ENCODE measurements at regions not wholly inside any gene's neighbourhood (a gene's known extent, or its start where the extent isn't known, plus 50 kb on each side); places are given as distances from the start of the nearest gene placed in this dataset.

- no peak overlapping the region for H3K4me3 ChIP-seq (ENCODE audit: control insufficient read depth in 1 of 7, extremely low read depth in 1 of 7, insufficient read depth in 4 of 7, low read depth in 2 of 7, low read length in 6 of 7)
- no peaks in the 10 kb centered on the region for H3K9me3 ChIP-seq (ENCODE audit: control extremely low read depth in 1 of 5, control insufficient read depth in 4 of 5, insufficient read depth in 2 of 5, low read depth in 1 of 5, low read length in 4 of 5)
- no peak overlapping the region for H3K27ac ChIP-seq (ENCODE audit: insufficient read depth in 1 of 2, low read depth in 1 of 2, low read length in 2 of 2, poor library complexity in 1 of 2, severe bottlenecking in 2 of 2)
- no peak for DNase-seq
- POLR2A ChIA-PET = no interaction called here
- peaks cover 2 to 39% (median 13%) of the 10 kb centered on the region in 5 experiments for H3K27me3 ChIP-seq (replicated peaks in 2 of 5; ENCODE audit: control insufficient read depth in 4 of 5, insufficient read depth in 5 of 5, low read length in 4 of 5)
- no peaks in the 10 kb centered on the region for H3K4me1 ChIP-seq (ENCODE audit: control extremely low read depth in 1 of 4, control insufficient read depth in 4 of 4, insufficient read depth in 4 of 4, low read length in 3 of 4)
- 88% methylated on average over 1 of the region's 3 CpGs for WGBS (ENCODE audit: insufficient coverage)
- no peaks in the 10 kb centered on the region for H3K36me3 ChIP-seq (ENCODE audit: control insufficient read depth in 4 of 4, insufficient read depth in 4 of 4, low read length in 3 of 4)
- CTCF ChIA-PET = interaction anchor here (1.4 kb wide), 1 partner anchor 10 kb away, joined by 8 read pairs; no protein-coding TSS in a partner anchor
Observed at GRCh38 chr6:148240861-148241477, 101.7 kb upstream of the SASH1 start.

GRCh38 chr6:148242180-148242579 is 100.5 kb upstream of the SASH1 start:
- H3K36me3 ChIP-seq (ENCODE audit: control insufficient read depth in 4 of 4, insufficient read depth in 4 of 4, low read length in 3 of 4) = no peaks in the 10 kb centered on the region
- POLR2A ChIA-PET = interaction anchor here (0.6 kb wide), 1 partner anchor 661 kb away, joined by 3 read pairs; no protein-coding TSS in a partner anchor
- WGBS (ENCODE audit: insufficient coverage) = 95% methylated on average over 4 of the region's 4 CpGs
- no peaks in the 10 kb centered on the region for H3K9me3 ChIP-seq (ENCODE audit: control extremely low read depth in 1 of 5, control insufficient read depth in 4 of 5, insufficient read depth in 2 of 5, low read depth in 1 of 5, low read length in 4 of 5)
- no peak overlapping the region for H3K4me3 ChIP-seq (ENCODE audit: control insufficient read depth in 1 of 7, extremely low read depth in 1 of 7, insufficient read depth in 4 of 7, low read depth in 2 of 7, low read length in 6 of 7)
- CTCF ChIA-PET = no interaction called here
- no peak overlapping the region for H3K27ac ChIP-seq (ENCODE audit: insufficient read depth in 1 of 2, low read depth in 1 of 2, low read length in 2 of 2, poor library complexity in 1 of 2, severe bottlenecking in 2 of 2)
- peaks cover 2 to 39% (median 13%) of the 10 kb centered on the region in 5 experiments for H3K27me3 ChIP-seq (replicated peaks in 2 of 5; ENCODE audit: control insufficient read depth in 4 of 5, insufficient read depth in 5 of 5, low read length in 4 of 5)
- no peak for DNase-seq
- no peaks in the 10 kb centered on the region for H3K4me1 ChIP-seq (ENCODE audit: control extremely low read depth in 1 of 4, control insufficient read depth in 4 of 4, insufficient read depth in 4 of 4, low read length in 3 of 4)

DNA sequence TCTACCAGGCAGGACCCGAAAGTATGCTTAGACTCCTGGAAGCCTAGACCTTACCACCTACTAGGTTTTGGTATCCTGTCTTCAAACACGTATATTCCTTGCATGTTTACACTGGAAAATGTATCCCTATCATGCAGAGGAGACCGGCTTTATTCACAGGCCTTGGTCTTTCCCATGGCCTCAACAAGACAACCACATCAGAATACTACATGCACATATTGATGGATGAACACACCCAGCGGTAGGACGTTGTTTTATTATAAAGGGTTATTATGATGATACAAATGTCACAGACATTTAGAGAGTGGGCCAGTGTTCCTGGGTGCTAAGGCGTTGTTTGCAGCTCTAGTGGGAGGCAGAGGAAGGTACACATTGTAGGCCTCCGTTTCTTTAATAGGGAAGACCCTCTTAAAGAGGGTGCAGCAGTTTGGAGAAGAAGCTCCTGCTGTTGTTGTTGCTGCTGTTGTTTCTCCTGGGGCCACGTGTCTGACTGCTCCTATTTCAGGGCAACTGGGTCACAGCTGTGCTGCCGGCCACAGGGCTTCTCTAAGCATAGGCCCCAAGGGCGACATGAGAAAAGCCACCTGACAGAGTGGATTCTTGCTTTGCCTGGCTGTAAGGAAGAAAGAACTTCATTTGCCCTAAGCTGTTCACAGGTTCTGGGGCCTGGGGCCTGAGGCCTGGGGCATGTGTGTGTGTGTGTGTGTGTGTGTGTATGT is 98.3 kb upstream of the SASH1 start:
- H3K4me3 ChIP-seq (ENCODE audit: control insufficient read depth in 1 of 7, extremely low read depth in 1 of 7, insufficient read depth in 4 of 7, low read depth in 2 of 7, low read length in 6 of 7) = no peak overlapping the region
- no peaks in the 10 kb centered on the region for H3K4me1 ChIP-seq (ENCODE audit: control extremely low read depth in 1 of 4, control insufficient read depth in 4 of 4, insufficient read depth in 4 of 4, low read length in 3 of 4)
- no peak for DNase-seq
- H3K9me3 ChIP-seq (ENCODE audit: control extremely low read depth in 1 of 5, control insufficient read depth in 4 of 5, insufficient read depth in 2 of 5, low read depth in 1 of 5, low read length in 4 of 5) = no peaks in the 10 kb centered on the region
- no peak overlapping the region for H3K27ac ChIP-seq (ENCODE audit: insufficient read depth in 1 of 2, low read depth in 1 of 2, low read length in 2 of 2, poor library complexity in 1 of 2, severe bottlenecking in 2 of 2)
- H3K27me3 ChIP-seq (replicated peaks in 2 of 5; ENCODE audit: control insufficient read depth in 4 of 5, insufficient read depth in 5 of 5, low read length in 4 of 5) = peaks cover 2 to 38% (median 16%) of the 10 kb centered on the region in 5 experiments
- no peaks in the 10 kb centered on the region for H3K36me3 ChIP-seq (ENCODE audit: control insufficient read depth in 4 of 4, insufficient read depth in 4 of 4, low read length in 3 of 4)
- WGBS (ENCODE audit: insufficient coverage) = 96% methylated on average over 9 of the region's 10 CpGs
- ChIA-PET CTCF (interaction anchor here (1.0 kb wide), 2 partner anchors 10 to 64 kb away, joined by 3 read pairs; no protein-coding TSS in a partner anchor), POLR2A (no interaction called here)

DNA sequence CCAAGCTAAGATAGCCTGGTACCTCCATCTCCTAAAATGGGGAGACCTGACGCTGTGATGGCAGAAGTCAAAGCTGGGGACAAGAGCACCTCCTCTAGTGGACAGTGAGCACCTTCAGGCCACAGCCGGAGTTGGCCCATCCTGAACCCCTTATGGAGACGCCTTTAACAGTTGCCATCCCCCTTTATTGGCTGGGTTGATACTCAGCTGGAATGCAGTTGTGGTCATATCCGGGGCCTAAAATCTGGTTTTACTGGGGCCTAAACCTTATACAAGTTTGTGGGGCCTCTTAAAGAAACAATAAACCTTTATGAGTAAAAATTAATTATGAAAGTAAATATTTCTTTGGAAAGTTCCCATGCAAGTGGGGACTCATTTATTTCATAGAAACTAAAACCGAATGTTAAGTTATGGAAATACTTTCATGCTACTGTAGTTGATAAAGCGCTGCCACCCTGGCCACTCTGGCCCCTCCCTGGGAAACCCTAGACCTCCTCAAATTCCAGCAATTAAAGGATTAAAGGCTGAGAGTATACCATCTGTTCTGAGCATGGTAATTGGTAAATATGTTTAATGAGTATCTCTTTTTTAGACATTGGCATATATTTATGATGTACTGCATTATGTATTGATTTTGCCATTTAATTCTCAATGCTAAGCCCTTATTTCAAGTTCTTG is 95.1 kb upstream of the SASH1 start:
- Histone ChIP-seq H3K36me3 (ENCODE audit: control insufficient read depth in 4 of 4, insufficient read depth in 4 of 4, low read length in 3 of 4) (no peaks in the 10 kb centered on the region), H3K4me3 (ENCODE audit: control insufficient read depth in 1 of 7, extremely low read depth in 1 of 7, insufficient read depth in 4 of 7, low read depth in 2 of 7, low read length in 6 of 7) (no peak overlapping the region), H3K27me3 (replicated peaks in 2 of 5; ENCODE audit: control insufficient read depth in 4 of 5, insufficient read depth in 5 of 5, low read length in 4 of 5) (peaks cover 2 to 24% (median 6%) of the 10 kb centered on the region in 5 experiments), H3K9me3 (ENCODE audit: control extremely low read depth in 1 of 5, control insufficient read depth in 4 of 5, insufficient read depth in 2 of 5, low read depth in 1 of 5, low read length in 4 of 5) (no peaks in the 10 kb centered on the region), H3K27ac (ENCODE audit: insufficient read depth in 1 of 2, low read depth in 1 of 2, low read length in 2 of 2, poor library complexity in 1 of 2, severe bottlenecking in 2 of 2) (no peak overlapping the region), H3K4me1 (ENCODE audit: control extremely low read depth in 1 of 4, control insufficient read depth in 4 of 4, insufficient read depth in 4 of 4, low read length in 3 of 4) (no peaks in the 10 kb centered on the region)
- CTCF ChIA-PET = interaction anchor here (0.9 to 2.6 kb wide), 5 partner anchors 9 to 741 kb away, joined by 3 to 14 read pairs (median 4); no protein-coding TSS in a partner anchor
- WGBS (ENCODE audit: insufficient coverage) = 100% methylated on average over 4 of the region's 6 CpGs
- DNase-seq = no peak
- POLR2A ChIA-PET = no interaction called here

DNA sequence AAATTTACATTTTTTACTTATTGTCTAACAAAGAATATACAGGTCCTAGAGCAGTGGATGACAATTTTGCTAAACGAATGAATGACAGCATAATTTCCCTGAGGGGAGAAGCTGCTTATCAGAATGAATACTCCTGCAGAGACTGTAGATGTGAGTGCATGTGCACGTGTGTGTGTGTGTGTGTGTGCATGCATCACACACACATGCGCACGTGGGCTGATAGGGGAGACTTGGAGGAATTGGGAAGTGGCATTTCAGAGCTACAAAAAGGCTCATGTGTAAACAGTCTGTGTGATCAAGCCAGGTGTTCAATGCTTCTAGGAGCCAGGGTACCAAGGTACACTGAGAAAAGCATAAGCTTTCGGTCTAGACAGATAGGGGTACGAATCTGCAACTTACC is 93.5 kb upstream of the SASH1 start:
- Histone ChIP-seq H3K36me3 (ENCODE audit: control insufficient read depth in 4 of 4, insufficient read depth in 4 of 4, low read length in 3 of 4) (no peaks in the 10 kb centered on the region), H3K9me3 (ENCODE audit: control extremely low read depth in 1 of 5, control insufficient read depth in 4 of 5, insufficient read depth in 2 of 5, low read depth in 1 of 5, low read length in 4 of 5) (peaks cover 0 to 2% (median 0%) of the 10 kb centered on the region in 5 experiments), H3K4me3 (ENCODE audit: control insufficient read depth in 1 of 7, extremely low read depth in 1 of 7, insufficient read depth in 4 of 7, low read depth in 2 of 7, low read length in 6 of 7) (no peak overlapping the region), H3K27ac (ENCODE audit: insufficient read depth in 1 of 2, low read depth in 1 of 2, low read length in 2 of 2, poor library complexity in 1 of 2, severe bottlenecking in 2 of 2) (no peak overlapping the region), H3K4me1 (ENCODE audit: control extremely low read depth in 1 of 4, control insufficient read depth in 4 of 4, insufficient read depth in 4 of 4, low read length in 3 of 4) (no peaks in the 10 kb centered on the region), H3K27me3 (replicated peaks in 2 of 5; ENCODE audit: control insufficient read depth in 4 of 5, insufficient read depth in 5 of 5, low read length in 4 of 5) (peaks cover 2 to 24% (median 6%) of the 10 kb centered on the region in 5 experiments)
- WGBS (ENCODE audit: insufficient coverage) = 91% methylated on average over 5 of the region's 6 CpGs
- peak in 1 of 3 donors; percentile 1 for DNase-seq
- POLR2A ChIA-PET = no interaction called here
- CTCF ChIA-PET = interaction anchor here (0.7 to 2.6 kb wide), 4 partner anchors 26 to 73 kb away, joined by 3 to 14 read pairs (median 6); no protein-coding TSS in a partner anchor

GRCh38 chr6:148249679-148250375 is 92.8 kb upstream of the SASH1 start:
- Histone ChIP-seq H3K27ac (ENCODE audit: insufficient read depth in 1 of 2, low read depth in 1 of 2, low read length in 2 of 2, poor library complexity in 1 of 2, severe bottlenecking in 2 of 2) (no peak overlapping the region), H3K27me3 (replicated peaks in 2 of 5; ENCODE audit: control insufficient read depth in 4 of 5, insufficient read depth in 5 of 5, low read length in 4 of 5) (peaks cover 2 to 21% (median 6%) of the 10 kb centered on the region in 5 experiments), H3K4me1 (ENCODE audit: control extremely low read depth in 1 of 4, control insufficient read depth in 4 of 4, insufficient read depth in 4 of 4, low read length in 3 of 4) (no peaks in the 10 kb centered on the region), H3K9me3 (ENCODE audit: control extremely low read depth in 1 of 5, control insufficient read depth in 4 of 5, insufficient read depth in 2 of 5, low read depth in 1 of 5, low read length in 4 of 5) (peaks cover 0 to 3% (median 0%) of the 10 kb centered on the region in 5 experiments), H3K36me3 (ENCODE audit: control insufficient read depth in 4 of 4, insufficient read depth in 4 of 4, low read length in 3 of 4) (no peaks in the 10 kb centered on the region), H3K4me3 (ENCODE audit: control insufficient read depth in 1 of 7, extremely low read depth in 1 of 7, insufficient read depth in 4 of 7, low read depth in 2 of 7, low read length in 6 of 7) (no peak overlapping the region)
- POLR2A ChIA-PET = no interaction called here
- CTCF ChIA-PET = interaction anchor here (0.7 to 2.6 kb wide), 6 partner anchors 9 to 73 kb away, joined by 3 to 14 read pairs (median 6); no protein-coding TSS in a partner anchor
- WGBS (ENCODE audit: insufficient coverage) = 89% methylated on average over 4 of the region's 5 CpGs
- DNase-seq = no peak

Measured in common myeloid progenitor, CD34-positive (primary cell).